GM12878 (cell line): ENCODE measurements at regions not wholly inside any gene's neighbourhood (a gene's known extent, or its start where the extent isn't known, plus 50 kb on each side); places are given as distances from the start of the nearest gene placed in this dataset.

Experiments used
- ATAC-seq: fragments of 200-7000 bp; cut with Tn5 transposase; 3 replicates; pipeline ENCODE4 v1.9.1; 2020; ENCODE audit warnings: mild to moderate bottlenecking, moderate library complexity
- BruUV-seq: library from RNA; stranded (reverse); fragments of 400-500 nt; replicated peaks from 2 replicates; lab custom pipeline; 2021; lab: Mats Ljungman, UMichigan
- CTCF ChIA-PET: fragments of 300-600 bp; sonication (Branson Sonifier 250); formaldehyde crosslinking; extraction: SDS; loops from one replicate; lab custom pipeline; 2021; ENCODE audit warnings: inconsistent platforms; lab: Yijun Ruan, JAX
- POLR2A ChIA-PET: fragments of 350-600 bp; formaldehyde crosslinking; extraction: SDS; loops from one replicate; lab custom pipeline; 2021; ENCODE audit warnings: inconsistent platforms; lab: Charles Lee
- RAD21 ChIA-PET: fragments of 300-600 bp; sonication (Branson Sonifier 250); formaldehyde crosslinking; loops from one replicate; lab custom pipeline; 2023; ENCODE audit warnings: antibody characterized with exemption; ENCODE audit not compliant: unreplicated experiment; lab: Charles Lee
- SMC1A ChIA-PET: fragments of 300-600 bp; sonication (Branson Sonifier 250); formaldehyde crosslinking; loops from one replicate; lab custom pipeline; 2023; ENCODE audit not compliant: unreplicated experiment, uncharacterized antibody; lab: Charles Lee
- DNase-seq: peaks from one replicate; pipeline ENCODE4 v3.0.0-alpha.2; 2011; ENCODE audit warnings: low read depth, low spot score
- FAIRE-seq: peaks from 3 replicates; lab custom pipeline; 2011; peaks lifted over from hg19 to GRCh38; lab: Jason Lieb, UNC
- H2AFZ ChIP-seq: 2 replicates; pipeline ENCODE4 v1.6.0; 2011; ENCODE audit warnings: low read depth, low read length, control low read depth; ENCODE audit not compliant: control insufficient read depth
- H3K27ac ChIP-seq: 2 replicates; pipeline ENCODE4 v1.5.1; 2011; ENCODE audit warnings: control low read depth; ENCODE audit not compliant: control insufficient read depth, insufficient read depth
- H3K27me3 ChIP-seq, 2 experiments: replicated peaks in 1 of 2; 2 replicates each; pipeline versions ENCODE4 v1.6.0 to v1.6.1; 2011; ENCODE audit warnings: low read length in 1 of 2; ENCODE audit not compliant: control insufficient read depth in 2 of 2, insufficient read depth in 2 of 2
- H3K36me3 ChIP-seq, 2 experiments: 2 replicates each; pipeline ENCODE4 v1.5.1; 2011; ENCODE audit warnings: low read length in 1 of 2; ENCODE audit not compliant: control insufficient read depth in 2 of 2, insufficient read depth in 2 of 2
- H3K4me1 ChIP-seq: 2 replicates; pipeline ENCODE4 v1.6.1; 2011; ENCODE audit warnings: mild to moderate bottlenecking, low read length, moderate library complexity, mixed read lengths; ENCODE audit not compliant: control insufficient read depth, insufficient read depth
- H3K4me2 ChIP-seq: 2 replicates; pipeline ENCODE4 v1.6.0; 2011; ENCODE audit warnings: control low read depth; ENCODE audit not compliant: control insufficient read depth, insufficient read depth
- H3K4me3 ChIP-seq: fragments of 200-600 bp; sonication (generic); 2 replicates; pipeline ENCODE4 v1.5.1; 2016
- H3K79me2 ChIP-seq: 2 replicates; pipeline ENCODE4 v1.6.0; 2011; ENCODE audit warnings: low read length; ENCODE audit not compliant: control insufficient read depth, insufficient read depth
- H3K9ac ChIP-seq: 2 replicates; pipeline ENCODE4 v1.8.0; 2011; ENCODE audit warnings: low read length, control low read depth, mixed read lengths; ENCODE audit not compliant: control insufficient read depth, insufficient read depth
- H3K9me3 ChIP-seq: replicated peaks from 3 replicates; pipeline ENCODE4 v1.5.1; 2011; ENCODE audit warnings: mild to moderate bottlenecking, low read length; ENCODE audit not compliant: control insufficient read depth, insufficient read depth
- H4K20me1 ChIP-seq: 2 replicates; pipeline ENCODE4 v1.6.0; 2011; ENCODE audit not compliant: control insufficient read depth, insufficient read depth
- BHLHE40 ChIP-seq, 2 experiments: fragments of 450-650 bp in 1 of 2; IDR thresholded peaks; 2 replicates each; pipeline ENCODE4 v1.6.1; 2011 to 2017; ENCODE audit warnings: low read depth in 2 of 2, borderline replicate concordance in 1 of 2, improper control_type of control experiment in 1 of 2, low read length in 1 of 2, mild to moderate bottlenecking in 1 of 2
- CHD1 ChIP-seq: IDR thresholded peaks from 2 replicates; pipeline ENCODE4 v1.6.1; 2012; ENCODE audit warnings: low read depth, low read length, improper control_type of control experiment
- EED ChIP-seq: sonication (generic); IDR thresholded peaks from 2 replicates; pipeline ENCODE4 v1.6.1; 2016; ENCODE audit warnings: antibody characterized with exemption, low read depth
- FOXM1 ChIP-seq: IDR thresholded peaks from 2 replicates; pipeline ENCODE4 v1.6.1; 2012; ENCODE audit warnings: low read depth, mild to moderate bottlenecking, inconsistent platforms, low read length, moderate library complexity
- GABPA ChIP-seq: IDR thresholded peaks from 2 replicates; pipeline ENCODE4 v1.6.1; 2014; ENCODE audit warnings: antibody characterized with exemption, low read depth, mild to moderate bottlenecking, inconsistent platforms
- HDAC2 ChIP-seq: fragments of 200-600 bp; sonication (generic); IDR thresholded peaks from 2 replicates; pipeline ENCODE4 v1.6.1; 2017
- IKZF2 ChIP-seq, 2 experiments: fragments of 450-650 bp; IDR thresholded peaks; 2 replicates each; pipeline ENCODE4 v1.6.1; 2017; ENCODE audit warnings: mild to moderate bottlenecking in 2 of 2, moderate library complexity in 2 of 2
- MEF2B ChIP-seq: fragments of 450-650 bp; IDR thresholded peaks from 2 replicates; pipeline ENCODE4 v1.6.1; 2018; ENCODE audit warnings: mild to moderate bottlenecking, moderate library complexity; ENCODE audit not compliant: partially characterized antibody, poor library complexity, severe bottlenecking
- MYB ChIP-seq: fragments of 150-350 bp; IDR thresholded peaks from 2 replicates; pipeline ENCODE4 v1.6.1; 2014; ENCODE audit warnings: mild to moderate bottlenecking, low read depth, low read length, borderline replicate concordance
- MYC ChIP-seq: IDR thresholded peaks from 2 replicates; pipeline ENCODE4 v1.6.1; 2011; ENCODE audit warnings: mild to moderate bottlenecking, low read length, moderate library complexity, inconsistent platforms; ENCODE audit not compliant: insufficient read depth, insufficient replicate concordance, insufficient read length, severe bottlenecking
- PAX8 ChIP-seq: fragments of 450-650 bp; IDR thresholded peaks from 2 replicates; pipeline ENCODE4 v1.6.1; 2017; ENCODE audit warnings: mild to moderate bottlenecking, moderate library complexity
- POLR2AphosphoS5 ChIP-seq: IDR thresholded peaks from 2 replicates; pipeline ENCODE4 v1.6.1; 2011; ENCODE audit warnings: mild to moderate bottlenecking, low read length, inconsistent platforms
- RAD51 ChIP-seq: fragments of 450-650 bp; IDR thresholded peaks from 2 replicates; pipeline ENCODE4 v1.6.1; 2016; ENCODE audit warnings: moderate library complexity, mild to moderate bottlenecking, inconsistent platforms
- RBBP5 ChIP-seq: fragments of 200-600 bp; sonication (generic); conservative IDR thresholded peaks from 2 replicates; pipeline ENCODE4 v1.6.1; 2016
- RFX5 ChIP-seq: IDR thresholded peaks from 2 replicates; pipeline ENCODE4 v1.6.1; 2011; ENCODE audit warnings: low read depth, low read length, improper control_type of control experiment
- SP1 ChIP-seq: IDR thresholded peaks from one replicate; pipeline ENCODE4 v1.6.1; 2011; ENCODE audit warnings: low read depth, low read length
- SREBF1 ChIP-seq: IDR thresholded peaks from 2 replicates; pipeline ENCODE4 v1.6.1; 2012; ENCODE audit warnings: mild to moderate bottlenecking, low read length
- STAT1 ChIP-seq: fragments of 450-650 bp; conservative IDR thresholded peaks from 2 replicates; pipeline ENCODE4 v1.6.1; 2014; ENCODE audit warnings: antibody characterized with exemption, mild to moderate bottlenecking
- TARDBP ChIP-seq: IDR thresholded peaks from 2 replicates; pipeline ENCODE4 v1.6.1; 2016; ENCODE audit warnings: borderline replicate concordance
- ZNF24 ChIP-seq: fragments of 450-650 bp; IDR thresholded peaks from 2 replicates; pipeline ENCODE4 v1.6.1; 2017; ENCODE audit warnings: antibody characterized with exemption, mild to moderate bottlenecking
- WGBS: methylation state at CpG from one replicate; pipeline ENCODE4 v1.1.6; 2016; ENCODE audit warnings: low lambda C conversion rate; ENCODE audit not compliant: insufficient replicate concordance, insufficient coverage; ENCODE audit errors: missing lambda C conversion rate; 5-methylcytosine and 5-hydroxymethylcytosine counted together
- in situ Hi-C: fragments of 300-500 bp; cut with MboI; formaldehyde crosslinking; loops from 9 replicates; pipeline ENCODE4 v1.14.3; 2018; ENCODE audit warnings: mixed read lengths
- intact Hi-C: fragments of 100-400 bp; cut with micrococcal nuclease; formaldehyde crosslinking; loops from one replicate; pipeline ENCODE4 v1.14.2; 2022; ENCODE audit not compliant: unreplicated experiment

DNA sequence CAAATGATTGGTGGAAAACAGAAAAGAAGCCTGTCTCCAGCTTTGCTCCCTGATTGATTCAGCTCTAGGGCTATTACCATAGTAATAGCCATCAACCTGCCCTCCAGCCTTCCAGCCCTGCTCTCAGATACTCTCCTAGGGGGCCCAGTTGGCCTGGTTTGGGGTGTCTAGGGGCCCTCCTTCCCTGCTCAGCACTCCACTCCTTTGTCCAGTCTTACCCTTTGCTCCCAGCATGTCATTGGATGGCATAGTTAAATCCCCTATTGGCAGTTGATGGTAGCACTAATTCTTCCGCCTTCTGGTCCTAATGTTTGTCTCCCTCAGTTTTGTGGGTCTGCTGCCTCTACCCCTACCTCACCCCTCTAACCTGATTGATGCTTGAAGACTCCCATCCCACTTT, 175.4 kb upstream of the PELI2 start:
- POLR2A ChIA-PET: interaction anchor here (0.6 to 0.7 kb wide), 2 partner anchors 25 to 136 kb away, joined by 5 read pairs; no protein-coding TSS in a partner anchor
- Histone ChIP-seq H3K27me3 (no peaks in the 10 kb centered on the region), H3K4me3 (no peak overlapping the region), H3K9ac (no peak overlapping the region), H3K79me2 (no peaks in the 10 kb centered on the region), H3K36me3 (no peaks in the 10 kb centered on the region), H3K4me2 (no peak overlapping the region), H2AFZ (no peak overlapping the region), H3K27ac (no peak overlapping the region), H4K20me1 (no peaks in the 10 kb centered on the region), H3K4me1 (no peaks in the 10 kb centered on the region), H3K9me3 (no peaks in the 10 kb centered on the region)
- TF ChIP-seq RBBP5 (no peak), MYB (no peak), MEF2B (no peak), FOXM1 (no peak), MYC (no peak), RAD51 (no peak), BHLHE40 (IDR thresholded peaks at IDR 0.05; ENCODE audit: borderline replicate concordance in 1 of 2, low read depth in 2 of 2, low read length in 1 of 2) (no peak), GABPA (no peak), HDAC2 (no peak), TARDBP (no peak), EED (no peak), IKZF2 (IDR thresholded peaks at IDR 0.05) (no peak), PAX8 (no peak), SP1 (no peak), SREBF1 (no peak), STAT1 (no peak), POLR2AphosphoS5 (no peak), CHD1 (no peak), ZNF24 (no peak), RFX5 (no peak)
- ATAC-seq: no peak
- WGBS: 18% methylated on average over 1 of the region's 1 CpG
- FAIRE-seq: no peak
- no TSS peak for BruUV-seq
- in situ Hi-C loops: no loop called here
- RAD21 ChIA-PET: no interaction called here
- no peak for DNase-seq
- intact Hi-C loops: no loop called here
- SMC1A ChIA-PET: no interaction called here
- CTCF ChIA-PET: no interaction called here
